Peyer's patch (tissue), 4 donors: ENCODE measurements at regions not wholly inside any gene's neighbourhood (a gene's known extent, or its start where the extent isn't known, plus 50 kb on each side); places are given as distances from the start of the nearest gene placed in this dataset.

Experiments
- DNase-seq, 3 donors: peaks; one replicate each; pipeline ENCODE4 v3.0.0-alpha.2; 2017 to 2019
- H3K27ac ChIP-seq, 4 donors: fragments of 200-600 bp; sonication (generic); one replicate each; pipeline ENCODE4 v1.5.1; 2016 to 2019
- H3K27me3 ChIP-seq, 2 donors: fragments of 200-600 bp; sonication (generic); one replicate each; pipeline ENCODE4 v1.5.1; 2019
- H3K36me3 ChIP-seq, 3 donors: fragments of 200-600 bp; sonication (generic); one replicate each; pipeline ENCODE4 v1.5.1; 2016 to 2019
- H3K4me1 ChIP-seq, 4 donors: fragments of 200-600 bp; sonication (generic); one replicate each; pipeline ENCODE4 v1.5.1; 2016 to 2019
- H3K4me3 ChIP-seq, 4 donors: fragments of 200-600 bp; sonication (generic); 1 replicate in 3 of 4; 2 replicates in 1 of 4; pipeline ENCODE4 v1.5.1; 2016 to 2019; ENCODE audit warnings: mild to moderate bottlenecking in 1 of 4
- H3K9me3 ChIP-seq, 4 donors: fragments of 200-600 bp; sonication (generic); one replicate each; pipeline ENCODE4 v1.5.1; 2016 to 2019; ENCODE audit warnings: mild to moderate bottlenecking in 1 of 4
- CTCF ChIP-seq, 6 experiments: fragments of 450-650 bp in 4 of 6; fragments of 200-600 bp in 2 of 6; sonication (generic) in 1 of 6; IDR thresholded peaks; one replicate each; pipeline ENCODE4 v1.5.1; 2017 to 2019; ENCODE audit warnings: antibody characterized with exemption in 6 of 6, mild to moderate bottlenecking in 3 of 6, moderate library complexity in 1 of 6
- POLR2A ChIP-seq, 2 donors: fragments of 450-650 bp; IDR thresholded peaks; one replicate each; pipeline ENCODE4 v1.5.1; 2017; ENCODE audit warnings: antibody characterized with exemption in 2 of 2, mild to moderate bottlenecking in 2 of 2, moderate library complexity in 2 of 2

- TF ChIP-seq POLR2A (IDR thresholded peaks at IDR 0.05) (no peak), CTCF (IDR thresholded peaks at IDR 0.05) (no peak)
- H3K4me3 ChIP-seq: no peak overlapping the region
- peaks cover 0 to 13% (median 2%) of the 10 kb centered on the region in 4 donors for H3K4me1 ChIP-seq
- H3K27me3 ChIP-seq: no peaks in the 10 kb centered on the region
- no peak overlapping the region for H3K27ac ChIP-seq
- no peaks in the 10 kb centered on the region for H3K36me3 ChIP-seq
- DNase-seq: no peak
- no peaks in the 10 kb centered on the region for H3K9me3 ChIP-seq
These were observed 59.7 kb upstream of the TMEM18 start for GRCh38 chr2:736939-737338.

GRCh38 chr2:735670-736218, 58.5 kb upstream of the TMEM18 start:
- Histone ChIP-seq H3K27me3 (no peaks in the 10 kb centered on the region), H3K27ac (no peak overlapping the region), H3K36me3 (no peaks in the 10 kb centered on the region), H3K9me3 (no peaks in the 10 kb centered on the region), H3K4me3 (no peak overlapping the region), H3K4me1 (peaks cover 0 to 13% (median 2%) of the 10 kb centered on the region in 4 donors)
- TF ChIP-seq CTCF (IDR thresholded peaks at IDR 0.05) (no peak), POLR2A (IDR thresholded peaks at IDR 0.05) (no peak)
- DNase-seq: no peak

- Histone ChIP-seq H3K9me3 (no peaks in the 10 kb centered on the region), H3K36me3 (no peaks in the 10 kb centered on the region), H3K4me3 (no peak overlapping the region), H3K27ac (no peak overlapping the region), H3K4me1 (peaks cover 0 to under 1% (median 0%) of the 10 kb centered on the region in 4 donors), H3K27me3 (no peaks in the 10 kb centered on the region)
- DNase-seq: no peak
- TF ChIP-seq POLR2A (IDR thresholded peaks at IDR 0.05): no peak
- no peak for TF ChIP-seq CTCF (IDR thresholded peaks at IDR 0.05)
These were observed 57.3 kb upstream of the TMEM18 start for GRCh38 chr2:734496-734895.

GRCh38 chr2:733495-733894, 56.3 kb upstream of the TMEM18 start:
- H3K27me3 ChIP-seq: no peaks in the 10 kb centered on the region

GRCh38 chr2:733001-733400, 55.8 kb upstream of the TMEM18 start:
- no peaks in the 10 kb centered on the region for H3K27me3 ChIP-seq
- no peaks in the 10 kb centered on the region for H3K36me3 ChIP-seq
- H3K27ac ChIP-seq: no peak overlapping the region
- H3K4me1 ChIP-seq: no peaks in the 10 kb centered on the region
- no peaks in the 10 kb centered on the region for H3K9me3 ChIP-seq
- DNase-seq: no peak
- TF ChIP-seq CTCF (IDR thresholded peaks at IDR 0.05): no peak
- no peak for TF ChIP-seq POLR2A (IDR thresholded peaks at IDR 0.05)
- H3K4me3 ChIP-seq: no peak overlapping the region

More at GRCh38 chr2:733495-733894, 56.3 kb upstream of the TMEM18 start:
- no peaks in the 10 kb centered on the region for H3K36me3 ChIP-seq
- H3K27ac ChIP-seq: no peak overlapping the region
- no peaks in the 10 kb centered on the region for H3K9me3 ChIP-seq
- no peak overlapping the region for H3K4me3 ChIP-seq
- TF ChIP-seq CTCF (IDR thresholded peaks at IDR 0.05): no peak
- no peak for TF ChIP-seq POLR2A (IDR thresholded peaks at IDR 0.05)
- no peaks in the 10 kb centered on the region for H3K4me1 ChIP-seq
- DNase-seq: no peak

GRCh38 chr2:731711-732110, 54.5 kb upstream of the TMEM18 start:
- no peaks in the 10 kb centered on the region for H3K36me3 ChIP-seq
- H3K27me3 ChIP-seq: no peaks in the 10 kb centered on the region
- no peaks in the 10 kb centered on the region for H3K4me1 ChIP-seq
- no peak overlapping the region for H3K4me3 ChIP-seq
- DNase-seq: no peak
- no peaks in the 10 kb centered on the region for H3K9me3 ChIP-seq
- no peak for TF ChIP-seq POLR2A (IDR thresholded peaks at IDR 0.05)
- no peak for TF ChIP-seq CTCF (IDR thresholded peaks at IDR 0.05)
- H3K27ac ChIP-seq: no peak overlapping the region
